ENCODE measurements at regions not wholly inside any gene's neighbourhood (a gene's known extent, or its start where the extent isn't known, plus 50 kb on each side); places are given as distances from the start of the nearest gene placed in this dataset.

DNA sequence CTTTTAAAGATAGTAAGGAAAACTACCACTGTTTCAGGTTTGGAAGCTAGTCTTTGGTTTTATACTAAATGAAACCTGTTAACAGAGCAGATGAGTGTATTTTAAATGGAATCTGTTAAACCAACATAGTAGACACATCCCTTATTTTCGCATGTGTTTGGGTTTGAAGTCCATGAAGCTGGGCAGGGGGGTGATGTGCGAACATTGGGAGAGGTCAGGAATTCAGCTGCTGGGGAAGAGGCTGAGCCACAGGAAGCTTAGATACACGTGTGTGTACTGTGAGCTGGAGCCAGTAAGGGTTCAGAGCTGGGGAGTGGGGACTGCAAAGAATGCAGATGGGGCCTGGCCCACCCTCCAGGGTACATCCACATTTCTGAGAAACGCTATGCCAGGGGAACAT, 176.9 kb downstream of the VAPA start:
- TF ChIP-seq, protein P1, sequence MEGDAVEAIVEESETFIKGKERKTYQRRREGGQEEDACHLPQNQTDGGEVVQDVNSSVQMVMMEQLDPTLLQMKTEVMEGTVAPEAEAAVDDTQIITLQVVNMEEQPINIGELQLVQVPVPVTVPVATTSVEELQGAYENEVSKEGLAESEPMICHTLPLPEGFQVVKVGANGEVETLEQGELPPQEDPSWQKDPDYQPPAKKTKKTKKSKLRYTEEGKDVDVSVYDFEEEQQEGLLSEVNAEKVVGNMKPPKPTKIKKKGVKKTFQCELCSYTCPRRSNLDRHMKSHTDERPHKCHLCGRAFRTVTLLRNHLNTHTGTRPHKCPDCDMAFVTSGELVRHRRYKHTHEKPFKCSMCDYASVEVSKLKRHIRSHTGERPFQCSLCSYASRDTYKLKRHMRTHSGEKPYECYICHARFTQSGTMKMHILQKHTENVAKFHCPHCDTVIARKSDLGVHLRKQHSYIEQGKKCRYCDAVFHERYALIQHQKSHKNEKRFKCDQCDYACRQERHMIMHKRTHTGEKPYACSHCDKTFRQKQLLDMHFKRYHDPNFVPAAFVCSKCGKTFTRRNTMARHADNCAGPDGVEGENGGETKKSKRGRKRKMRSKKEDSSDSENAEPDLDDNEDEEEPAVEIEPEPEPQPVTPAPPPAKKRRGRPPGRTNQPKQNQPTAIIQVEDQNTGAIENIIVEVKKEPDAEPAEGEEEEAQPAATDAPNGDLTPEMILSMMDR (IDR thresholded peaks at IDR 0.05; ENCODE audit: insufficient read depth, missing control alignments), result no peak
- no peak for FAIRE-seq
- DNase-seq (ENCODE audit: insufficient read length, low spot score), result no peak

GRCh38 chr18:10093445-10093844, 179.6 kb downstream of the VAPA start:
- FAIRE-seq (no peak), DNase-seq (ENCODE audit: insufficient read length, low spot score) (no peak)
- TF ChIP-seq, protein P1 (IDR thresholded peaks at IDR 0.05; ENCODE audit: insufficient read depth, missing control alignments), result no peak

GRCh38 chr18:10094154-10094553, 180.3 kb downstream of the VAPA start:
- DNase-seq (ENCODE audit: insufficient read length, low spot score) (no peak), FAIRE-seq (no peak)
- TF ChIP-seq, protein P1 (IDR thresholded peaks at IDR 0.05; ENCODE audit: insufficient read depth, missing control alignments), result no peak

DNA sequence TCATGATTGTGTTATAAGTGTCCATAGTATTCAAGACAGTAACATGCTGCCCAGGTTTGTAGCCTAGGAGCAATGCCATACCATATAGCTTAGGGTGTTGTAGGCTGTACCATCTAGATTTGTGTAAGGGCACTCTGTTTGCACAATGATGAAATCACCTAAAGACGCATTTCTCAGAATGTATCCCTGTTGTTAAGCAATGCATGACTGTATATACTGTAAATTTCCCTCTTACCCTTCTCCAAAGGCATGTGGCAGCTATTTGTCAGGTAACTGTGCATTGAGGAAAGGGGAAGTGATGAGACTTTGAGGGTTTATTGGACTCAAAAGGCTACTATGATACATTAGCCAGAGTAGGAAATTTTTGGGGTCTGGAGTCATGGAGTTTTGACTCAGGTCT, 180.8 kb downstream of the VAPA start:
- FAIRE-seq, result no peak
- TF ChIP-seq, protein P1 (IDR thresholded peaks at IDR 0.05; ENCODE audit: insufficient read depth, missing control alignments), result no peak
- no peak for DNase-seq (ENCODE audit: insufficient read length, low spot score)

DNA sequence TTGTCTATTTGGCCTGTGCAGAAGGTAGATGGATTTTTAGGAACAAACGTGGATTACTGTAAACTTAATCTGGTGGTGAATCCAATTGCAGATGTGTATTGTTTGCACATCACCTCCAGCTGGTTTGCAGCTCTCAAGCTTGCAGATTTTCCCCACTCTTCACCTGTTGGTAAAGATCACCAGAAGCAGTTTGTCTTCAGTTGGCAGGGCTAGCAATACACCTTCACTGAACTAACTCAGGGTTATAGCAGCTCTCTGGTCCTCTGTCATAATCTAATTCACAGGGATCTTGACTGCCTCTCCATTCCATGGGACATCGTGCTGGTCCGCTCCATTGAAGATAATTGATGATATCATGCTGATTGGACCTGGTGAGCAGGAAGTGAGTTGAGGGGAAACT, 181.5 kb downstream of the VAPA start:
- no peak for FAIRE-seq
- TF ChIP-seq, protein P1 (IDR thresholded peaks at IDR 0.05; ENCODE audit: insufficient read depth, missing control alignments), result no peak
- no peak for DNase-seq (ENCODE audit: insufficient read length, low spot score)

GRCh38 chr18:10099539-10100140, 185.8 kb downstream of the VAPA start:
- DNase-seq (ENCODE audit: insufficient read length, low spot score) (no peak), FAIRE-seq (no peak)
- TF ChIP-seq, protein P1 (IDR thresholded peaks at IDR 0.05; ENCODE audit: insufficient read depth, missing control alignments), result no peak

GRCh38 chr18:10100196-10100595, 186.4 kb downstream of the VAPA start:
- DNase-seq (ENCODE audit: insufficient read length, low spot score), result no peak
- TF ChIP-seq, protein P1 (IDR thresholded peaks at IDR 0.05; ENCODE audit: insufficient read depth, missing control alignments), result no peak
- FAIRE-seq, result no peak

Data from D721Med (cell line).